Breast epithelium (tissue), 4 donors: ENCODE measurements at regions not wholly inside any gene's neighbourhood (a gene's known extent, or its start where the extent isn't known, plus 50 kb on each side); places are given as distances from the start of the nearest gene placed in this dataset.

Source experiments
- DNase-seq, 2 donors: peaks; one replicate each; pipeline ENCODE4 v3.0.0-alpha.2; 2019; ENCODE audit warnings: low spot score in 2 of 2
- H3K27ac ChIP-seq, 2 donors: fragments of 200-600 bp; sonication (generic) in 1 of 2; one replicate each; pipeline ENCODE4 v1.5.1; 2016 to 2019; ENCODE audit warnings: mild to moderate bottlenecking in 1 of 2
- H3K27me3 ChIP-seq, 2 donors: fragments of 200-600 bp; sonication (generic) in 1 of 2; one replicate each; pipeline versions ENCODE4 v1.5.1 to v1.6.0; 2017 to 2019; ENCODE audit warnings: control low read depth in 1 of 2, mild to moderate bottlenecking in 1 of 2
- H3K36me3 ChIP-seq: fragments of 200-600 bp; one replicate; pipeline ENCODE4 v1.5.1; 2019
- H3K4me1 ChIP-seq, 2 donors: fragments of 200-600 bp; sonication (generic); one replicate each; pipeline ENCODE4 v1.5.1; 2016 to 2019; ENCODE audit warnings: control low read depth in 1 of 2
- H3K4me3 ChIP-seq, 3 donors: fragments of 200-600 bp; sonication (generic); 1 replicate in 2 of 3; 2 replicates in 1 of 3; pipeline ENCODE4 v1.5.1; 2016 to 2019; ENCODE audit warnings: mild to moderate bottlenecking in 3 of 3, moderate library complexity in 2 of 3
- H3K9me3 ChIP-seq, 2 donors: fragments of 200-600 bp; sonication (generic) in 1 of 2; one replicate each; pipeline ENCODE4 v1.5.1; 2016 to 2019; ENCODE audit warnings: control low read depth in 1 of 2
- POLR2A ChIP-seq: fragments of 450-650 bp; IDR thresholded peaks from one replicate; pipeline ENCODE4 v1.6.1; 2016; ENCODE audit warnings: antibody characterized with exemption, mild to moderate bottlenecking, moderate library complexity
- POLR2AphosphoS5 ChIP-seq, 3 donors: sonication (generic); formaldehyde crosslinking; IDR thresholded peaks; one replicate each; pipeline ENCODE4 v1.6.1; 2017; ENCODE audit warnings: antibody characterized with exemption in 3 of 3
- intact Hi-C: fragments of 100-400 bp; cut with DNase I; formaldehyde crosslinking; loops from one replicate; pipeline ENCODE4 v1.15.1; 2023; ENCODE audit warnings: low total_unique reads
- TF ChIP-seq, protein P1 (sequence below), 3 donors: fragments of 450-650 bp; IDR thresholded peaks; one replicate each; pipeline ENCODE4 v1.5.1; 2016 to 2017; ENCODE audit warnings: antibody characterized with exemption in 3 of 3, mild to moderate bottlenecking in 3 of 3, moderate library complexity in 3 of 3

- peak overlapping the region; percentile 71 to 82 for H3K27ac ChIP-seq
- H3K4me1 ChIP-seq = peaks cover 3 to 4% of the 10 kb centered on the region in 2 donors
- intact Hi-C loops = no loop called here
- H3K27me3 ChIP-seq = no peaks in the 10 kb centered on the region
- no peak overlapping the region for H3K4me3 ChIP-seq
- no peaks in the 10 kb centered on the region for H3K9me3 ChIP-seq
- peak in 1 of 2 donors; percentile 76 for DNase-seq
- TF ChIP-seq, protein P1, sequence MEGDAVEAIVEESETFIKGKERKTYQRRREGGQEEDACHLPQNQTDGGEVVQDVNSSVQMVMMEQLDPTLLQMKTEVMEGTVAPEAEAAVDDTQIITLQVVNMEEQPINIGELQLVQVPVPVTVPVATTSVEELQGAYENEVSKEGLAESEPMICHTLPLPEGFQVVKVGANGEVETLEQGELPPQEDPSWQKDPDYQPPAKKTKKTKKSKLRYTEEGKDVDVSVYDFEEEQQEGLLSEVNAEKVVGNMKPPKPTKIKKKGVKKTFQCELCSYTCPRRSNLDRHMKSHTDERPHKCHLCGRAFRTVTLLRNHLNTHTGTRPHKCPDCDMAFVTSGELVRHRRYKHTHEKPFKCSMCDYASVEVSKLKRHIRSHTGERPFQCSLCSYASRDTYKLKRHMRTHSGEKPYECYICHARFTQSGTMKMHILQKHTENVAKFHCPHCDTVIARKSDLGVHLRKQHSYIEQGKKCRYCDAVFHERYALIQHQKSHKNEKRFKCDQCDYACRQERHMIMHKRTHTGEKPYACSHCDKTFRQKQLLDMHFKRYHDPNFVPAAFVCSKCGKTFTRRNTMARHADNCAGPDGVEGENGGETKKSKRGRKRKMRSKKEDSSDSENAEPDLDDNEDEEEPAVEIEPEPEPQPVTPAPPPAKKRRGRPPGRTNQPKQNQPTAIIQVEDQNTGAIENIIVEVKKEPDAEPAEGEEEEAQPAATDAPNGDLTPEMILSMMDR (IDR thresholded peaks at IDR 0.05) = no peak
- no peak for TF ChIP-seq POLR2A
- peak in 2 of 3 donors; percentile 38 to 40 for TF ChIP-seq POLR2AphosphoS5 (IDR thresholded peaks at IDR 0.05)
- H3K36me3 ChIP-seq = no peaks in the 10 kb centered on the region
These were observed 185.1 kb upstream of the CAMK1G start for GRCh38 chr1:209398313-209398991.

- TF ChIP-seq, protein P1 (IDR thresholded peaks at IDR 0.05) = no peak
- no peak for TF ChIP-seq POLR2A
- no peak for TF ChIP-seq POLR2AphosphoS5 (IDR thresholded peaks at IDR 0.05)
- intact Hi-C loops = no loop called here
- Histone ChIP-seq H3K27ac (peak overlapping the region; percentile 71 to 82), H3K9me3 (no peaks in the 10 kb centered on the region), H3K4me3 (no peak overlapping the region), H3K36me3 (no peaks in the 10 kb centered on the region), H3K27me3 (no peaks in the 10 kb centered on the region), H3K4me1 (peaks cover 4 to 7% of the 10 kb centered on the region in 2 donors)
- DNase-seq = no peak
These were observed 183.7 kb upstream of the CAMK1G start for GRCh38 chr1:209399800-209400199.

GRCh38 chr1:209400351-209401220 lies 182.9 kb upstream of the CAMK1G start:
- H3K9me3 ChIP-seq = no peaks in the 10 kb centered on the region
- no peak overlapping the region for H3K4me3 ChIP-seq
- intact Hi-C loops = no loop called here
- H3K27me3 ChIP-seq = no peaks in the 10 kb centered on the region
- peaks cover 4 to 7% of the 10 kb centered on the region in 2 donors for H3K4me1 ChIP-seq
- no peaks in the 10 kb centered on the region for H3K36me3 ChIP-seq
- DNase-seq = no peak
- TF ChIP-seq, protein P1 (IDR thresholded peaks at IDR 0.05) = no peak
- no peak for TF ChIP-seq POLR2A
- no peak overlapping the region for H3K27ac ChIP-seq

GRCh38 chr1:209402697-209403096 lies 180.8 kb upstream of the CAMK1G start:
- no peak for DNase-seq
- Histone ChIP-seq H3K4me1 (peaks cover 0 to 7% of the 10 kb centered on the region in 2 donors), H3K9me3 (no peaks in the 10 kb centered on the region), H3K4me3 (no peak overlapping the region), H3K27ac (no peak overlapping the region), H3K27me3 (no peaks in the 10 kb centered on the region), H3K36me3 (no peaks in the 10 kb centered on the region)
- intact Hi-C loops = no loop called here
- no peak for TF ChIP-seq POLR2AphosphoS5 (IDR thresholded peaks at IDR 0.05)
- TF ChIP-seq, protein P1 (IDR thresholded peaks at IDR 0.05) = no peak
- no peak for TF ChIP-seq POLR2A

GRCh38 chr1:209403921-209404320 lies 179.6 kb upstream of the CAMK1G start:
- intact Hi-C loops = no loop called here
- H3K9me3 ChIP-seq = no peaks in the 10 kb centered on the region
- TF ChIP-seq POLR2AphosphoS5 (IDR thresholded peaks at IDR 0.05) = no peak
- no peak for TF ChIP-seq POLR2A
- TF ChIP-seq, protein P1 (IDR thresholded peaks at IDR 0.05) = no peak
- H3K36me3 ChIP-seq = no peaks in the 10 kb centered on the region
- H3K4me1 ChIP-seq = peaks cover 0 to 7% of the 10 kb centered on the region in 2 donors
- DNase-seq = no peak
- peak overlapping the region; percentile 63 to 82 for H3K27ac ChIP-seq
- H3K4me3 ChIP-seq = no peak overlapping the region
- H3K27me3 ChIP-seq = no peaks in the 10 kb centered on the region
